HepG2 (cell line): ENCODE measurements at regions not wholly inside any gene's neighbourhood (a gene's known extent, or its start where the extent isn't known, plus 50 kb on each side); places are given as distances from the start of the nearest gene placed in this dataset.
A peak's percentile ranks its signal among the peaks of the same experiment; 100 is the strongest.

ENCODE experiments used
- ATAC-seq: fragments of 200-7000 bp; cut with Tn5 transposase; 3 replicates; pipeline ENCODE4 v1.9.1; 2020; ENCODE audit warnings: mild to moderate bottlenecking, moderate library complexity
- BruUV-seq: library from RNA; stranded (reverse); fragments of 400-500 nt; replicated peaks from 2 replicates; lab custom pipeline; 2021; lab: Mats Ljungman, UMichigan
- CTCF ChIA-PET: fragments of 300-600 bp; formaldehyde crosslinking; extraction: SDS; loops from one replicate; lab custom pipeline; 2021; ENCODE audit warnings: low total read pairs, inconsistent platforms, low intra/inter-chr PET ratio; lab: Yijun Ruan, JAX
- POLR2A ChIA-PET: fragments of 350-600 bp; sonication (Branson Sonifier 250); formaldehyde crosslinking; loops from one replicate; lab custom pipeline; 2020; ENCODE audit warnings: antibody characterized with exemption, inconsistent platforms; lab: Yijun Ruan, JAX
- DNase-seq: peaks from one replicate; pipeline ENCODE4 v3.0.0-alpha.2; 2015; ENCODE audit warnings: low spot score
- FAIRE-seq: peaks from 3 replicates; lab custom pipeline; 2011; peaks lifted over from hg19 to GRCh38; lab: Jason Lieb, UNC
- H2AFZ ChIP-seq: one replicate; pipeline ENCODE4 v1.6.1; 2011; ENCODE audit warnings: low read length, inconsistent platforms
- H3K27ac ChIP-seq: fragments of 300-600 bp; 3 replicates; pipeline ENCODE4 v1.8.0; 2011; ENCODE audit warnings: mixed run types, mild to moderate bottlenecking, mixed read lengths, low read length, inconsistent platforms; ENCODE audit not compliant: insufficient read depth; ENCODE audit errors: extremely low read length
- H3K27me3 ChIP-seq, 2 experiments: fragments of 200-600 bp in 1 of 2; 2 replicates in 1 of 2; 3 replicates in 1 of 2; pipeline versions ENCODE4 v1.6.0 to v1.8.0; 2011; ENCODE audit warnings: low read length in 2 of 2, mild to moderate bottlenecking in 2 of 2, moderate library complexity in 2 of 2, inconsistent platforms in 1 of 2; ENCODE audit not compliant: insufficient read depth in 2 of 2, control insufficient read depth in 1 of 2
- H3K36me3 ChIP-seq, 2 experiments: fragments of 200-600 bp in 1 of 2; replicated peaks in 1 of 2; 2 replicates in 1 of 2; 3 replicates in 1 of 2; pipeline versions ENCODE4 v1.5.1 to v1.8.0; 2011; ENCODE audit warnings: low read length in 2 of 2, inconsistent platforms in 1 of 2; ENCODE audit not compliant: insufficient read depth in 2 of 2, control insufficient read depth in 1 of 2
- H3K4me1 ChIP-seq: 2 replicates; pipeline ENCODE4 v1.5.1; 2012; ENCODE audit warnings: low read length, inconsistent platforms; ENCODE audit not compliant: insufficient read depth
- H3K4me2 ChIP-seq: 2 replicates; pipeline ENCODE4 v1.6.0; 2011; ENCODE audit warnings: low read depth, low read length, inconsistent platforms
- H3K4me3 ChIP-seq, 3 experiments: fragments of 200-600 bp in 1 of 3; sonication (generic), shearing (Covaris generic) in 1 of 3; replicated peaks in 1 of 3; 2 replicates each; pipeline ENCODE4 v1.5.1; 2011 to 2016; ENCODE audit warnings: low read length in 3 of 3, inconsistent platforms in 2 of 3, low read depth in 2 of 3, mild to moderate bottlenecking in 2 of 3, control low read depth in 1 of 3, mixed read lengths in 1 of 3; ENCODE audit not compliant: insufficient read depth in 1 of 3
- H3K79me2 ChIP-seq: one replicate; pipeline ENCODE4 v1.6.1; 2011; ENCODE audit warnings: low read length, inconsistent platforms; ENCODE audit not compliant: insufficient read depth
- H3K9ac ChIP-seq: 2 replicates; pipeline ENCODE4 v1.6.0; 2011; ENCODE audit warnings: mild to moderate bottlenecking, low read depth, low read length, inconsistent platforms; ENCODE audit not compliant: insufficient read depth
- H3K9me3 ChIP-seq: 2 replicates; pipeline ENCODE4 v1.5.1; 2012; ENCODE audit warnings: mild to moderate bottlenecking, low read length
- H4K20me1 ChIP-seq: 2 replicates; pipeline ENCODE4 v1.6.0; 2011; ENCODE audit warnings: inconsistent platforms, mild to moderate bottlenecking, low read length, moderate library complexity; ENCODE audit not compliant: insufficient read depth
- CHD4 ChIP-seq: fragments of 200-600 bp; sonication (generic); IDR thresholded peaks from 2 replicates; pipeline ENCODE4 v1.7.0; 2017; ENCODE audit warnings: mild to moderate bottlenecking, low read length, borderline replicate concordance
- EHMT2 ChIP-seq: fragments of 200-600 bp; sonication (generic); IDR thresholded peaks from 2 replicates; pipeline ENCODE4 v1.7.0; 2017; ENCODE audit warnings: antibody characterized with exemption, low read depth, low read length, borderline replicate concordance
- MIER2 ChIP-seq: IDR thresholded peaks from 2 replicates; pipeline ENCODE4 v1.6.1; 2016; ENCODE audit warnings: missing biosample characterization, missing genetic modification reagents
- MZF1 ChIP-seq: sonication (generic); formaldehyde crosslinking; IDR thresholded peaks from 2 replicates; pipeline ENCODE4 v1.8.1; 2023; ENCODE audit warnings: mild to moderate bottlenecking, missing genetic modification reagents, borderline replicate concordance
- WGBS: methylation state at CpG from one replicate; pipeline ENCODE4 v1.1.6; 2017; ENCODE audit warnings: low lambda C conversion rate; 5-methylcytosine and 5-hydroxymethylcytosine counted together
- in situ Hi-C: cut with HindIII; loops from 2 replicates; pipeline ENCODE4 v1.10.0; 2017; ENCODE audit warnings: low pct_unique_long_range_greater_than_20kb; ENCODE audit not compliant: extremely low pct_ligation_motif_present
- intact Hi-C: fragments of 100-400 bp; cut with micrococcal nuclease; formaldehyde crosslinking; loops from one replicate; pipeline ENCODE4 v1.10.0; 2022; ENCODE audit not compliant: unreplicated experiment
- TF ChIP-seq, protein P1 (sequence below), 2 experiments: IDR thresholded peaks; 2 replicates each; pipeline ENCODE4 v1.6.1; 2011 to 2012; ENCODE audit warnings: low read length in 2 of 2, borderline replicate concordance in 1 of 2, low read depth in 1 of 2, mild to moderate bottlenecking in 1 of 2, moderate library complexity in 1 of 2

DNA sequence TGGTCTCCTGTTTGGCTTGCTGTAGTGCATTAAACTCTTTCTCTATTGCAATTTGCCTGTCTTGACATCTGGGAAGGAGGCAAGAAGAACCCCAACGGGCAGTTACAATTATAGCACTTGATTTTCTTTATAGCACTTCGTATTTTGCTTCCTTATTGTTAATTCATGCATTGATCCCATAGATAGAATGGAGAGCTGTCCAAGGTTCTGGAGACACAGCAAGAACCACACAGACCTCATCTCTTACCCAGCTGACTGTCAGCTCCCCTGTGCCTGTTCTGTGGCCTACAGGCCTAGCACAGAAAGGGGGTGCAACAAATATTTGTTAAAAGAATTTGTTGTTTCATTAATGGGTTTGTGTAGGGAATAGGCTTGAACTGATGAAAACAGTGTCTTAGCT, 194.3 kb downstream of the GALNT1 start:
- H3K79me2 ChIP-seq, result no peaks in the 10 kb centered on the region
- intact Hi-C loops, result loop anchor here (2.0 kb wide), 1 partner anchor 367 kb away; no protein-coding TSS in a partner anchor
- no peak overlapping the region for H3K9ac ChIP-seq
- no peak for DNase-seq
- no peaks in the 10 kb centered on the region for H3K9me3 ChIP-seq
- BruUV-seq, result no TSS peak
- TF ChIP-seq EHMT2, result peak; percentile 31; the same call in 1 of the 2 replicates
- TF ChIP-seq MZF1 (CRISPR knock-in tag), result no peak
- TF ChIP-seq, protein P1, sequence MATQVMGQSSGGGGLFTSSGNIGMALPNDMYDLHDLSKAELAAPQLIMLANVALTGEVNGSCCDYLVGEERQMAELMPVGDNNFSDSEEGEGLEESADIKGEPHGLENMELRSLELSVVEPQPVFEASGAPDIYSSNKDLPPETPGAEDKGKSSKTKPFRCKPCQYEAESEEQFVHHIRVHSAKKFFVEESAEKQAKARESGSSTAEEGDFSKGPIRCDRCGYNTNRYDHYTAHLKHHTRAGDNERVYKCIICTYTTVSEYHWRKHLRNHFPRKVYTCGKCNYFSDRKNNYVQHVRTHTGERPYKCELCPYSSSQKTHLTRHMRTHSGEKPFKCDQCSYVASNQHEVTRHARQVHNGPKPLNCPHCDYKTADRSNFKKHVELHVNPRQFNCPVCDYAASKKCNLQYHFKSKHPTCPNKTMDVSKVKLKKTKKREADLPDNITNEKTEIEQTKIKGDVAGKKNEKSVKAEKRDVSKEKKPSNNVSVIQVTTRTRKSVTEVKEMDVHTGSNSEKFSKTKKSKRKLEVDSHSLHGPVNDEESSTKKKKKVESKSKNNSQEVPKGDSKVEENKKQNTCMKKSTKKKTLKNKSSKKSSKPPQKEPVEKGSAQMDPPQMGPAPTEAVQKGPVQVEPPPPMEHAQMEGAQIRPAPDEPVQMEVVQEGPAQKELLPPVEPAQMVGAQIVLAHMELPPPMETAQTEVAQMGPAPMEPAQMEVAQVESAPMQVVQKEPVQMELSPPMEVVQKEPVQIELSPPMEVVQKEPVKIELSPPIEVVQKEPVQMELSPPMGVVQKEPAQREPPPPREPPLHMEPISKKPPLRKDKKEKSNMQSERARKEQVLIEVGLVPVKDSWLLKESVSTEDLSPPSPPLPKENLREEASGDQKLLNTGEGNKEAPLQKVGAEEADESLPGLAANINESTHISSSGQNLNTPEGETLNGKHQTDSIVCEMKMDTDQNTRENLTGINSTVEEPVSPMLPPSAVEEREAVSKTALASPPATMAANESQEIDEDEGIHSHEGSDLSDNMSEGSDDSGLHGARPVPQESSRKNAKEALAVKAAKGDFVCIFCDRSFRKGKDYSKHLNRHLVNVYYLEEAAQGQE (IDR thresholded peaks at IDR 0.05; ENCODE audit: borderline replicate concordance in 1 of 2, low read depth in 1 of 2, low read length in 2 of 2), result peak; percentile 55 to 93
- peak; percentile 93 for TF ChIP-seq MIER2 (CRISPR knock-in tag)
- no peak for TF ChIP-seq CHD4
- H3K4me1 ChIP-seq, result no peaks in the 10 kb centered on the region
- ChIA-PET CTCF (no interaction called here), POLR2A (no interaction called here)
- H4K20me1 ChIP-seq, result no peaks in the 10 kb centered on the region
- H3K36me3 ChIP-seq, result no peaks in the 10 kb centered on the region
- 2% methylated on average over 2 of the region's 2 CpGs for whole genome bisulfite sequencing
- in situ Hi-C loops, result no loop called here
- FAIRE-seq, result no peak
- no peak overlapping the region for H3K27ac ChIP-seq
- H2AFZ ChIP-seq, result no peak overlapping the region
- H3K27me3 ChIP-seq, result no peaks in the 10 kb centered on the region; a peak in 2 of 5 replicates
- H3K4me3 ChIP-seq, result no peak overlapping the region
- no peak for ATAC-seq
- no peak overlapping the region for H3K4me2 ChIP-seq
